ENCODE measurements at regions not wholly inside any gene's neighbourhood (a gene's known extent, or its start where the extent isn't known, plus 50 kb on each side); places are given as distances from the start of the nearest gene placed in this dataset.
"Not testable (repeated sequence)": the region's sequence is repeated elsewhere in the genome, so short reads cannot be mapped to it uniquely, and the experiment has no call there.

- Histone ChIP-seq H2BK15ac (replicated peaks; ENCODE audit: low read depth) (no peak overlapping the region), H3K23ac (ENCODE audit: low read length) (no peak overlapping the region), H3K18ac (ENCODE audit: low read length) (no peak overlapping the region), H2BK120ac (ENCODE audit: low read depth, low read length) (no peak overlapping the region), H3K4ac (ENCODE audit: low read depth, low read length) (no peak overlapping the region), H3K27ac (ENCODE audit: low read depth, low read length) (no peak overlapping the region), H3K27me3 (ENCODE audit: insufficient read depth, low read length, poor library complexity) (no peaks in the 10 kb centered on the region), H3K4me2 (ENCODE audit: low read length) (no peak overlapping the region), H3K36me3 (ENCODE audit: control insufficient read depth, insufficient read depth, low read length) (no peaks in the 10 kb centered on the region), H3K79me2 (ENCODE audit: control insufficient read depth, insufficient read depth, low read length) (no peaks in the 10 kb centered on the region), H3K4me3 (ENCODE audit: low read length) (no peak overlapping the region), H3K9ac (ENCODE audit: low read length) (no peak overlapping the region), H2AK5ac (ENCODE audit: low read length) (no peak overlapping the region), H4K8ac (ENCODE audit: low read depth, low read length) (no peak overlapping the region), H3K79me1 (ENCODE audit: low read length) (no peaks in the 10 kb centered on the region), H2BK5ac (ENCODE audit: low read length) (no peak overlapping the region), H3K4me1 (ENCODE audit: control insufficient read depth, low read depth, low read length) (no peaks in the 10 kb centered on the region), H4K5ac (ENCODE audit: low read length) (no peak overlapping the region), H3K56ac (ENCODE audit: low read length) (no peak overlapping the region)
- DNase-seq: no peak
Measured at GRCh38 chrY:15871570-15871969, 1347.2 kb downstream of the NLGN4Y start.

DNA sequence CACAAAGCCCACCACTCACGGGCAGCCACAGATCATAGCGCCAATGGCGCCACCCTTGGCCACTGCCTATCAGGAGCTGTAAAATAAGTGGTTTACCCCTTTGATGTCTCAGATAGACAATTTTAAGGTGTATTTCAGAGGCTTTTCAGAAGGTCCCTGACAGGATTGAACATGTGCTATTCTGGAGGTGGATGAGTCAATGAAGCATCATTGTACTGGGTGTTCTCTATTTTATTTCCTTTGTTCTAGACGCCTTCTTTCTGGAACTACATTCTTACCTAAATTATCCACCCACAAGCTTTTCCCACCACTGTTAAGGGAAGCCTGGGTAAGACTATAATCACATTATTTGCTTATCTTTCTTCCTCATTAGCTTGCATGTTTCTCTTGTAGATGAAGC is 1351.6 kb downstream of the NLGN4Y start:
- not testable (repeated sequence) for H3K27ac ChIP-seq (ENCODE audit: low read depth, low read length); H3K4ac ChIP-seq (ENCODE audit: low read depth, low read length); H3K27me3 ChIP-seq (ENCODE audit: insufficient read depth, low read length, poor library complexity); H4K5ac ChIP-seq (ENCODE audit: low read length); H3K23ac ChIP-seq (ENCODE audit: low read length); H2BK5ac ChIP-seq (ENCODE audit: low read length); H3K4me3 ChIP-seq (ENCODE audit: low read length); H3K79me1 ChIP-seq (ENCODE audit: low read length); H4K8ac ChIP-seq (ENCODE audit: low read depth, low read length); H3K18ac ChIP-seq (ENCODE audit: low read length); H2AK5ac ChIP-seq (ENCODE audit: low read length); H3K36me3 ChIP-seq (ENCODE audit: control insufficient read depth, insufficient read depth, low read length); H3K56ac ChIP-seq (ENCODE audit: low read length); H2BK120ac ChIP-seq (ENCODE audit: low read depth, low read length); H3K4me2 ChIP-seq (ENCODE audit: low read length); H3K79me2 ChIP-seq (ENCODE audit: control insufficient read depth, insufficient read depth, low read length); DNase-seq; H3K9ac ChIP-seq (ENCODE audit: low read length); H3K4me1 ChIP-seq (ENCODE audit: control insufficient read depth, low read depth, low read length); H2BK15ac ChIP-seq (replicated peaks; ENCODE audit: low read depth)
- no CpG with 5 or more reads among the region's 4 CpGs for WGBS (ENCODE audit: extremely low coverage, insufficient coverage, low lambda C conversion rate)

DNA sequence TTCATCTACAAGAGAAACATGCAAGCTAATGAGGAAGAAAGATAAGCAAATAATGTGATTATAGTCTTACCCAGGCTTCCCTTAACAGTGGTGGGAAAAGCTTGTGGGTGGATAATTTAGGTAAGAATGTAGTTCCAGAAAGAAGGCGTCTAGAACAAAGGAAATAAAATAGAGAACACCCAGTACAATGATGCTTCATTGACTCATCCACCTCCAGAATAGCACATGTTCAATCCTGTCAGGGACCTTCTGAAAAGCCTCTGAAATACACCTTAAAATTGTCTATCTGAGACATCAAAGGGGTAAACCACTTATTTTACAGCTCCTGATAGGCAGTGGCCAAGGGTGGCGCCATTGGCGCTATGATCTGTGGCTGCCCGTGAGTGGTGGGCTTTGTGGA is 1379.2 kb downstream of the NLGN4Y start:
- H2BK120ac ChIP-seq (ENCODE audit: low read depth, low read length); H4K8ac ChIP-seq (ENCODE audit: low read depth, low read length): not testable (repeated sequence)

GRCh38 chrY:15905557-15905956 is 1381.2 kb downstream of the NLGN4Y start:
- Histone ChIP-seq H2BK120ac (ENCODE audit: low read depth, low read length) (no peak overlapping the region), H3K4me1 (ENCODE audit: control insufficient read depth, low read depth, low read length) (no peaks in the 10 kb centered on the region), H4K8ac (ENCODE audit: low read depth, low read length) (no peak overlapping the region), H2BK5ac (ENCODE audit: low read length) (no peak overlapping the region), H3K36me3 (ENCODE audit: control insufficient read depth, insufficient read depth, low read length) (no peaks in the 10 kb centered on the region), H3K23ac (ENCODE audit: low read length) (no peak overlapping the region), H3K79me2 (ENCODE audit: control insufficient read depth, insufficient read depth, low read length) (no peaks in the 10 kb centered on the region), H3K18ac (ENCODE audit: low read length) (no peak overlapping the region), H4K5ac (ENCODE audit: low read length) (no peak overlapping the region), H2BK15ac (replicated peaks; ENCODE audit: low read depth) (no peak overlapping the region), H3K4me3 (ENCODE audit: low read length) (no peak overlapping the region), H3K27ac (ENCODE audit: low read depth, low read length) (no peak overlapping the region), H3K4ac (ENCODE audit: low read depth, low read length) (no peak overlapping the region), H2AK5ac (ENCODE audit: low read length) (no peak overlapping the region), H3K56ac (ENCODE audit: low read length) (no peak overlapping the region), H3K9ac (ENCODE audit: low read length) (no peak overlapping the region), H3K4me2 (ENCODE audit: low read length) (no peak overlapping the region), H3K79me1 (ENCODE audit: low read length) (no peaks in the 10 kb centered on the region), H3K27me3 (ENCODE audit: insufficient read depth, low read length, poor library complexity) (no peaks in the 10 kb centered on the region)
- no peak for DNase-seq
- WGBS (ENCODE audit: extremely low coverage, insufficient coverage, low lambda C conversion rate): no CpG with 5 or more reads among the region's 2 CpGs

More for the DNA sequence above, 1379.2 kb downstream of the NLGN4Y start:
- not testable (repeated sequence) for H3K56ac ChIP-seq (ENCODE audit: low read length); H3K79me2 ChIP-seq (ENCODE audit: control insufficient read depth, insufficient read depth, low read length); H2BK15ac ChIP-seq (replicated peaks; ENCODE audit: low read depth); H3K4me1 ChIP-seq (ENCODE audit: control insufficient read depth, low read depth, low read length); H3K18ac ChIP-seq (ENCODE audit: low read length); H3K27me3 ChIP-seq (ENCODE audit: insufficient read depth, low read length, poor library complexity); H2AK5ac ChIP-seq (ENCODE audit: low read length); H2BK5ac ChIP-seq (ENCODE audit: low read length); H4K5ac ChIP-seq (ENCODE audit: low read length); H3K4me2 ChIP-seq (ENCODE audit: low read length); H3K23ac ChIP-seq (ENCODE audit: low read length); H3K79me1 ChIP-seq (ENCODE audit: low read length); H3K27ac ChIP-seq (ENCODE audit: low read depth, low read length); H3K36me3 ChIP-seq (ENCODE audit: control insufficient read depth, insufficient read depth, low read length); H3K4me3 ChIP-seq (ENCODE audit: low read length); H3K9ac ChIP-seq (ENCODE audit: low read length); H3K4ac ChIP-seq (ENCODE audit: low read depth, low read length); DNase-seq
- no CpG with 5 or more reads among the region's 4 CpGs for WGBS (ENCODE audit: extremely low coverage, insufficient coverage, low lambda C conversion rate)

DNA sequence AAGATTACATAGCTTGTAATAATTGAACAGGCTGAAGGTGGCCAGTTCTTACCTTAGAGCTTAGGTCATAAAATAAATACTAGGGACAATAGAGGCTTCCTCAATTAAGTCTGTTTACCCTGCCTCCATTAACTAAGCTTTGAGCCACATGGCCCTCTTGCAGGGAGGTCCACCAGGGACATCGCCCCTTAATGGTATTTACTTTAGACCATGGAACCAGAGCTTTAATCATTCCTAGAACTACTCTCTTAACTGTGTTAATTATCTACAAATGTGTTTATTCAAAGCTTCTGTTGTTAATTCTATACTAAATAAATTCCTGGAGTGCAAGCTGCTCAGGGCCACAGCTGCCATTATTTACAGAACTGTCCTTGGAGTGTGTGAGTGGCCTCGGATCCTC is 1402.2 kb downstream of the NLGN4Y start:
- no peaks in the 10 kb centered on the region for H3K79me2 ChIP-seq (ENCODE audit: control insufficient read depth, insufficient read depth, low read length)
- H3K4ac ChIP-seq (ENCODE audit: low read depth, low read length): no peak overlapping the region
- H3K18ac ChIP-seq (ENCODE audit: low read length): peak overlapping the region; percentile 8
- no peak overlapping the region for H3K23ac ChIP-seq (ENCODE audit: low read length)
- no CpG with 5 or more reads among the region's 2 CpGs for WGBS (ENCODE audit: extremely low coverage, insufficient coverage, low lambda C conversion rate)
- H2BK120ac ChIP-seq (ENCODE audit: low read depth, low read length): no peak overlapping the region
- no peak overlapping the region for H4K8ac ChIP-seq (ENCODE audit: low read depth, low read length)
- DNase-seq: peak; percentile 5
- no peaks in the 10 kb centered on the region for H3K36me3 ChIP-seq (ENCODE audit: control insufficient read depth, insufficient read depth, low read length)
- no peak overlapping the region for H3K4me3 ChIP-seq (ENCODE audit: low read length)
- no peak overlapping the region for H4K5ac ChIP-seq (ENCODE audit: low read length)
- H3K79me1 ChIP-seq (ENCODE audit: low read length): no peaks in the 10 kb centered on the region
- no peak overlapping the region for H3K9ac ChIP-seq (ENCODE audit: low read length)
- no peaks in the 10 kb centered on the region for H3K27me3 ChIP-seq (ENCODE audit: insufficient read depth, low read length, poor library complexity)
- no peak overlapping the region for H3K56ac ChIP-seq (ENCODE audit: low read length)
- no peaks in the 10 kb centered on the region for H3K4me1 ChIP-seq (ENCODE audit: control insufficient read depth, low read depth, low read length)
- H2BK15ac ChIP-seq (replicated peaks; ENCODE audit: low read depth): no peak overlapping the region
- no peak overlapping the region for H2BK5ac ChIP-seq (ENCODE audit: low read length)
- H3K4me2 ChIP-seq (ENCODE audit: low read length): no peak overlapping the region
- no peak overlapping the region for H3K27ac ChIP-seq (ENCODE audit: low read depth, low read length)
- H2AK5ac ChIP-seq (ENCODE audit: low read length): no peak overlapping the region

DNA sequence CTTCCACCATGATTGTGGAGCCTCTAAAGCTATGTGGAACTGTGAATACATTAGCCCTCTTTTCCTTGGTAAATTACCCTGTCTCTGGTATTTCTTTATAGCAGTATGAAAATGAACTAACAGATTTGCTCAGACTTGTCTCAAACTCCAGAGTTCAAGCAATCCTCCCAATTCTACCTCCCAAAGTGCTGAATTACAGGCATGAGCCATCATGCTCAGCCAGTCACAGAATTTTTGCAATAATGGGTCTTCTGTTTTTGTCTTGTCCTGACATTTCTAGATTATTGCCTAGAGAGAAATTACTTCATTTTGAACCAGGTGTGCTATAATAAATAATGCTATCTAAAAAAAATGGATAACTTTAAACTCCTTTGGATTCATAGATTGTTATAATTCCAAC is 1414.5 kb downstream of the NLGN4Y start:
- Histone ChIP-seq H2BK5ac (ENCODE audit: low read length) (no peak overlapping the region), H3K56ac (ENCODE audit: low read length) (no peak overlapping the region), H4K5ac (ENCODE audit: low read length) (no peak overlapping the region), H3K4me1 (ENCODE audit: control insufficient read depth, low read depth, low read length) (no peaks in the 10 kb centered on the region), H3K4me2 (ENCODE audit: low read length) (no peak overlapping the region), H3K79me1 (ENCODE audit: low read length) (no peaks in the 10 kb centered on the region), H3K23ac (ENCODE audit: low read length) (no peak overlapping the region), H2BK15ac (replicated peaks; ENCODE audit: low read depth) (no peak overlapping the region), H4K8ac (ENCODE audit: low read depth, low read length) (no peak overlapping the region), H3K79me2 (ENCODE audit: control insufficient read depth, insufficient read depth, low read length) (no peaks in the 10 kb centered on the region), H3K27me3 (ENCODE audit: insufficient read depth, low read length, poor library complexity) (no peaks in the 10 kb centered on the region), H3K4ac (ENCODE audit: low read depth, low read length) (no peak overlapping the region), H2BK120ac (ENCODE audit: low read depth, low read length) (no peak overlapping the region), H3K36me3 (ENCODE audit: control insufficient read depth, insufficient read depth, low read length) (no peaks in the 10 kb centered on the region), H2AK5ac (ENCODE audit: low read length) (no peak overlapping the region), H3K4me3 (ENCODE audit: low read length) (no peak overlapping the region), H3K27ac (ENCODE audit: low read depth, low read length) (no peak overlapping the region), H3K9ac (ENCODE audit: low read length) (no peak overlapping the region), H3K18ac (ENCODE audit: low read length) (no peak overlapping the region)
- no peak for DNase-seq

Measured in mesendoderm (in vitro differentiated cells).